Trophoblast cell (in vitro differentiated cells and primary cell): ENCODE measurements at regions not wholly inside any gene's neighbourhood (a gene's known extent, or its start where the extent isn't known, plus 50 kb on each side); places are given as distances from the start of the nearest gene placed in this dataset.

ENCODE experiments used
- DNase-seq, 2 donors: peaks; one replicate each; pipeline ENCODE4 v3.0.0-alpha.2; 2016
- H2AFZ ChIP-seq: 2 replicates; pipeline ENCODE4 v1.6.1; 2013; ENCODE audit warnings: low read length, moderate library complexity, mild to moderate bottlenecking; ENCODE audit not compliant: insufficient read depth, poor library complexity
- H2AK5ac ChIP-seq: 2 replicates; pipeline ENCODE4 v1.6.1; 2013; ENCODE audit warnings: mild to moderate bottlenecking, low read length
- H2BK120ac ChIP-seq: 2 replicates; pipeline ENCODE4 v1.6.1; 2013; ENCODE audit warnings: low read length, mild to moderate bottlenecking, moderate library complexity; ENCODE audit not compliant: insufficient read depth, poor library complexity
- H2BK12ac ChIP-seq: 2 replicates; pipeline ENCODE4 v1.6.1; 2013; ENCODE audit warnings: mild to moderate bottlenecking, low read length, moderate library complexity
- H2BK5ac ChIP-seq: 2 replicates; pipeline ENCODE4 v1.6.1; 2013; ENCODE audit warnings: low read length, low read depth, moderate library complexity, mild to moderate bottlenecking; ENCODE audit not compliant: poor library complexity
- H3K14ac ChIP-seq: 2 replicates; pipeline ENCODE4 v1.6.1; 2013; ENCODE audit warnings: mild to moderate bottlenecking, low read length
- H3K18ac ChIP-seq: 2 replicates; pipeline ENCODE4 v1.6.1; 2013; ENCODE audit warnings: mild to moderate bottlenecking, low read length
- H3K23ac ChIP-seq: 2 replicates; pipeline ENCODE4 v1.6.1; 2013; ENCODE audit warnings: low read length
- H3K27ac ChIP-seq: 2 replicates; pipeline ENCODE4 v1.5.1; 2013; ENCODE audit warnings: low read depth, mild to moderate bottlenecking, inconsistent platforms, low read length, moderate library complexity
- H3K27me3 ChIP-seq: 2 replicates; pipeline ENCODE4 v1.6.1; 2013; ENCODE audit warnings: inconsistent platforms, mild to moderate bottlenecking, low read length, moderate library complexity; ENCODE audit not compliant: insufficient read depth
- H3K36me3 ChIP-seq, 2 experiments: 1 replicate in 1 of 2; 2 replicates in 1 of 2; pipeline ENCODE4 v1.6.1; 2013; ENCODE audit warnings: low read length in 2 of 2, mild to moderate bottlenecking in 2 of 2, moderate library complexity in 1 of 2; ENCODE audit not compliant: insufficient read depth in 2 of 2, control insufficient read depth in 1 of 2
- H3K4ac ChIP-seq: 2 replicates; pipeline ENCODE4 v1.6.1; 2013; ENCODE audit warnings: low read depth, mild to moderate bottlenecking, low read length, moderate library complexity
- H3K4me1 ChIP-seq, 2 experiments: 1 replicate in 1 of 2; 2 replicates in 1 of 2; pipeline ENCODE4 v1.6.1; 2013; ENCODE audit warnings: low read length in 2 of 2, mild to moderate bottlenecking in 2 of 2, moderate library complexity in 1 of 2; ENCODE audit not compliant: insufficient read depth in 2 of 2, control insufficient read depth in 1 of 2
- H3K4me2 ChIP-seq: 2 replicates; pipeline ENCODE4 v1.6.1; 2013; ENCODE audit warnings: inconsistent platforms, mild to moderate bottlenecking, low read length, moderate library complexity
- H3K4me3 ChIP-seq: 2 replicates; pipeline ENCODE4 v1.5.1; 2013; ENCODE audit warnings: mild to moderate bottlenecking, low read depth, low read length, inconsistent platforms
- H3K79me1 ChIP-seq: one replicate; pipeline ENCODE4 v1.6.1; 2013; ENCODE audit warnings: low read length
- H3K79me2 ChIP-seq: 2 replicates; pipeline ENCODE4 v1.6.1; 2013; ENCODE audit warnings: low read length, mild to moderate bottlenecking; ENCODE audit not compliant: control insufficient read depth, insufficient read depth, poor library complexity
- H3K9ac ChIP-seq: 2 replicates; pipeline ENCODE4 v1.6.1; 2013; ENCODE audit warnings: mild to moderate bottlenecking, low read length
- H3K9me3 ChIP-seq: 2 replicates; pipeline ENCODE4 v1.6.1; 2013; ENCODE audit warnings: low read depth, mild to moderate bottlenecking, control low read depth, inconsistent platforms, low read length; ENCODE audit not compliant: insufficient read depth
- H4K12ac ChIP-seq: 2 replicates; pipeline ENCODE4 v1.6.1; 2013; ENCODE audit warnings: low read depth, mild to moderate bottlenecking, low read length, moderate library complexity
- H4K8ac ChIP-seq: 2 replicates; pipeline ENCODE4 v1.6.1; 2013; ENCODE audit warnings: low read depth, mild to moderate bottlenecking, low read length, moderate library complexity
- H4K91ac ChIP-seq: one replicate; pipeline ENCODE4 v1.6.1; 2013; ENCODE audit warnings: low read depth, mild to moderate bottlenecking, low read length, moderate library complexity
- WGBS: extraction: QIAGEN DNeasy Blood & Tissue Kit; methylation state at CpG from one replicate; pipeline ENCODE4 v1.1.7; 2013; ENCODE audit warnings: missing lambda C conversion rate; ENCODE audit not compliant: insufficient read length, insufficient coverage; ENCODE audit errors: extremely low coverage; 5-methylcytosine and 5-hydroxymethylcytosine counted together

DNA sequence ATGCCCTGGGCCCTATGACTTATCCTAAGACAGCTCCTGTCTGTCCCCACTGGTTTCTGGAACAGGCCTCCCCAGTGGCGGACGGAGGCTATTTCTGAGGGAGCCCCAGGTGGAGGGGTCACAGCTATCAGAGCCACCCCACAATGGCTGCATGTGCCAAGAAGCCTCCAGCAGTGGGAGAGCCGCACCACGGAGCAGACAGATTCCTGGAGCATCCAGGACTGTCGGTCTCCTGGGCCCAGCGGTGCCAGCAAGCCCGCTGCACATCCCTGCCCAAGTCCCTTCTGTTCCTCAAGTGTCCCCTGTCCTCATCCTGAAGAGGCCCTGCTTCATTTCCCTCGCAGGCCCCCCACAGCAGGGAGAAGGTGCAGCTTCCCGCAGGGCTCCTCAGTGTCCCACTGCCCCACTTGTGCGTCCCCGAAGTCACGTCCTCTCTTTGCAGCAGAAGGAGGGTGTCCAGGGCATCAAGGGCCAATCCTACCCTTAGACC lies 193.0 kb upstream of the SHH start:
- Histone ChIP-seq H3K4me2 (no peak overlapping the region), H3K14ac (no peak overlapping the region), H3K9ac (no peak overlapping the region), H3K36me3 (no peaks in the 10 kb centered on the region), H3K27ac (no peak overlapping the region), H2BK5ac (no peak overlapping the region), H4K8ac (no peak overlapping the region), H2AFZ (no peak overlapping the region), H4K12ac (no peak overlapping the region), H3K9me3 (peaks cover 1% of the 10 kb centered on the region), H2BK12ac (no peak overlapping the region), H3K4me3 (no peak overlapping the region), H3K18ac (no peak overlapping the region), H3K79me2 (no peaks in the 10 kb centered on the region), H4K91ac (no peak overlapping the region), H3K23ac (no peak overlapping the region), H3K27me3 (no peaks in the 10 kb centered on the region), H3K4me1 (no peaks in the 10 kb centered on the region), H3K4ac (no peak overlapping the region), H2AK5ac (no peak overlapping the region), H3K79me1 (no peaks in the 10 kb centered on the region), H2BK120ac (no peak overlapping the region)
- DNase-seq = no peak
- WGBS = no CpG with 5 or more reads among the region's 12 CpGs

DNA sequence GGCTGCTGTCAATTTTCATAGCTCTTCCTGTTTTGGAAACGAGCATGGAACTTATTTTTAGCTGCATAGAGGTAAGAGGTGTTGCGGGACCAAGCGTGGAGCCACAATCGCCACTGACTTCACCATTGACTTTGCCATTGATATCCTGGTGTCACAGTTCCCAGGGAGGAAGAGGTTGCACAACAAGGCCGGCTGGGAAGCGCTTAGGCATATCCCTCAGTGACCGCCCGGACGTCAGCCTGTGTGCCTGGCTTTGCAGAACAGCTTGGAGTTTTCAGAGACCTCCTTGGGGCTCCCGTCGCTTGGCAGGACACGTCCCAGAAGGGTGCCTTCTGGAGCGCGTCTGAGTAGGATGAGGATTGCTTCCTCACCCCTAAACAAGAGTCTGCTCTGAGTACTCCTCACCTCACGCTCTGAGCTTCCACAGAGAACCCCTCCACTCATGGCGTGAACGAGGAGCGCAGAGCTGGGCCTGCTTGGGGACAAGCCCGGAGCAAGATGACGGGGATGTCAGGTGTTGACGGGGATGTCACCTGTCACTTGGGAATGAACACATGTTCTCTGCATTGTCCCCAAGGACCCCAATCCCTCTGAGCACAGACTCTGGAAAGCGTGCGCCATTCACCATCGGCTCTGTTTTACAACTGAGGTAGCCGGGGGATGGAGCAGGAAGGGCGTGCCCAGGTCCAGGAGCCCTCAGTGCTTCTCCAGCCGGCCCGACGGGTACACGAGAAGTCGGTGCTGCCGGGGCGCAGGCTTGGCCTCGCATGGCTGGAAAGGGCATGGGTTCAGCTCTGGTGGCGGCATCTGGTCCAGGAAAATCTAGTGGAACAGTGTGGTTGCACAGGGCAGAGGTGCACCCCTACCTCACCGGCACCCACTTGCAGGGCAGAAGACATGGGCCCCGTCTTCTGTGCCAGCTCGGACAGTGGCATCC lies 192.3 kb upstream of the SHH start:
- Histone ChIP-seq H3K9ac (no peak overlapping the region), H3K79me1 (no peaks in the 10 kb centered on the region), H3K4ac (no peak overlapping the region), H3K18ac (no peak overlapping the region), H3K27ac (no peak overlapping the region), H3K23ac (no peak overlapping the region), H3K4me3 (no peak overlapping the region), H2BK5ac (no peak overlapping the region), H3K14ac (no peak overlapping the region), H2AFZ (no peak overlapping the region), H3K27me3 (no peaks in the 10 kb centered on the region), H3K4me1 (no peaks in the 10 kb centered on the region), H4K12ac (no peak overlapping the region), H3K79me2 (no peaks in the 10 kb centered on the region), H4K8ac (no peak overlapping the region), H4K91ac (no peak overlapping the region), H2BK12ac (no peak overlapping the region), H2BK120ac (no peak overlapping the region), H2AK5ac (no peak overlapping the region), H3K36me3 (no peaks in the 10 kb centered on the region), H3K4me2 (no peak overlapping the region), H3K9me3 (peaks cover 1% of the 10 kb centered on the region)
- DNase-seq = no peak
- no CpG with 5 or more reads among the region's 38 CpGs for WGBS

DNA sequence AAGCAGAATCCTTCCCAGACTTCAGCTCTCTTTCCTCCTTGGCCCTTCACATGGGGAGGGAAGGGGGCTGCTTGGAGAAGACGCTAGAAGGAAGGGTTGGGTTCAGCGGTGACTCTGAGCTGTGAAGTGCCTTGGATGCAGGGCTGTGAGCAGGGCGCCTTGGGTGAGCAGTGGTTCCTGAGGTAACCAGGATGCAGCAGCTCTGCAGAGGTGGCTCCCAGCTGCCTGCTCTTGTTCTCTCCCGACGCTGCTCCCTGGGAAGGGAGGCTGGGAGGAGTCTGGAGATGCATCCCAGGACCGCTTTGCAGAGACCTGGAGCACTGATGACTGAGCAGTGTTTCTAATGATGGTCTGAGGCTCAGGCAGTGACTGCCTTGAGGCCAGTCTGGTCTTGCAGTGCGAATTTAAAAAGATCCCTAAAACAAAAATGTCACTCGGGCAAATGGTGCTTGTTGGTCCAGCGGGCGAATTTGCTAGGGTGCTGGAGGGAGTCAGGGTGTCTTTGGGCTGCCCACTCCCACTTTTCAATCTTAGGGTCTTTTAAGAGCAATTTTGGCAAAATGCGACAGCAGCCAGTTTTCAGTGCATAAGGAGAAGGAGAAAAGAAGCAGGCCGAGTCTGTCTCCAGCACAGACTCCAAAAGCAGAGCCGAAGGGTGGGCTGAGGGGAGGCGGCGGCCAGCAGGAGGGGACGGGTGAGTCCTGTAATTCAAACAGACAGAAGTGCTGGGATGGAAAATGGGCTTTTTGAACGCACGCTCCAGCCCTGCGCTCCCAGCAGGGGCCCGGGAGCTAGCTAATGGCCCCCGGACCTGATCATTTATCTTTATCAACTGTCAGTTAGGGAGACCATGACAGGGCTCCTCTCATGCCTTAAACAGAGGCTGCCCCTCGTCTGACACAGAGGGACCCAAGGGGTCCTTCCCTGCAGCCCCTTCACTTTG lies 191.2 kb upstream of the SHH start:
- H2BK120ac ChIP-seq = no peak overlapping the region
- no peak overlapping the region for H2AK5ac ChIP-seq
- no CpG with 5 or more reads among the region's 22 CpGs for WGBS
- H3K79me2 ChIP-seq = no peaks in the 10 kb centered on the region
- no peak overlapping the region for H2BK5ac ChIP-seq
- no peak overlapping the region for H4K91ac ChIP-seq
- peaks cover 1% of the 10 kb centered on the region for H3K9me3 ChIP-seq
- H3K27me3 ChIP-seq = no peaks in the 10 kb centered on the region
- no peaks in the 10 kb centered on the region for H3K79me1 ChIP-seq
- no peak overlapping the region for H2AFZ ChIP-seq
- H3K18ac ChIP-seq = no peak overlapping the region
- no peak overlapping the region for H3K23ac ChIP-seq
- no peak overlapping the region for H3K9ac ChIP-seq
- no peak for DNase-seq
- H4K12ac ChIP-seq = no peak overlapping the region
- no peak overlapping the region for H3K4me2 ChIP-seq
- no peak overlapping the region for H3K4me3 ChIP-seq
- H4K8ac ChIP-seq = no peak overlapping the region
- no peaks in the 10 kb centered on the region for H3K4me1 ChIP-seq
- no peaks in the 10 kb centered on the region for H3K36me3 ChIP-seq
- no peak overlapping the region for H2BK12ac ChIP-seq
- H3K27ac ChIP-seq = no peak overlapping the region
- H3K4ac ChIP-seq = no peak overlapping the region
- no peak overlapping the region for H3K14ac ChIP-seq

DNA sequence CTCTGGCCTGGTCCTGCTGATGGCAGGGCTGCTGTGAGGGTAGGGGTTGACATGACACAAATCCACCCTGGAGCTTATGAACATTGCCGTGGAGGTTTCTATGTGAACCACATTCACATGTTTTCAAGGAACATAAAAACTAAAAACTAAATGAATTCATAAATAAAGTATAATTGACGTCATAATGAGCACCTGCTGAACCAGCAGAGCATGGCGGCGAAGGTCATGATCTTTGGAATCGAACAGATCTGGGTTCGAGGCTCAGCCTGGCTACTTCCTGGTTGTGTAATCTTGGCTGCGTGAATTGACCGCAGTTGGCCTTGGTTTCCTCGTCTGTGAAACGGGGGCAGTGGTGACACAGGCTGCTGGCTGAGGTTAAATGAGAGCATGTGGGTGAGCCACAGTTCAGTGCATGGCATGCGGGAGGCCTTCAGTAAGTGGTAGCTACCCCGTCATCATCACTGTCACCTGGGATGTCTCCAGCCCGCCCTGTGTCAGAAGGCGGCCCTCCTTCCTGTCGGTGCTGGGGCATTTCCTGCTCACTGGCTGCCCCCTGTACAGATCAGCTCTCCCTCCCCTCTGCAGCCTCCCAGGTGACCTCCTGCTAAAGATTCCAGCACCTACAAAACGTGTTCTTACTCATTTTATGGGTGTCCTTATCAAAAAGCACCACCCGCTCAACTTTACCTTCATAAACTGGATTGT lies 190.3 kb upstream of the SHH start:
- H2AFZ ChIP-seq = no peak overlapping the region
- H3K4me3 ChIP-seq = no peak overlapping the region
- H3K79me2 ChIP-seq = no peaks in the 10 kb centered on the region
- no peak overlapping the region for H3K27ac ChIP-seq
- DNase-seq = no peak
- peaks cover 1% of the 10 kb centered on the region for H3K9me3 ChIP-seq
- no peak overlapping the region for H3K9ac ChIP-seq
- no peak overlapping the region for H2BK12ac ChIP-seq
- no peaks in the 10 kb centered on the region for H3K27me3 ChIP-seq
- no peak overlapping the region for H4K12ac ChIP-seq
- no peak overlapping the region for H4K91ac ChIP-seq
- no peak overlapping the region for H3K14ac ChIP-seq
- no peak overlapping the region for H3K23ac ChIP-seq
- no CpG with 5 or more reads among the region's 17 CpGs for WGBS
- no peak overlapping the region for H2BK120ac ChIP-seq
- no peaks in the 10 kb centered on the region for H3K36me3 ChIP-seq
- H3K4me2 ChIP-seq = no peak overlapping the region
- H2AK5ac ChIP-seq = no peak overlapping the region
- H4K8ac ChIP-seq = no peak overlapping the region
- H3K18ac ChIP-seq = no peak overlapping the region
- H2BK5ac ChIP-seq = no peak overlapping the region
- no peaks in the 10 kb centered on the region for H3K79me1 ChIP-seq
- H3K4me1 ChIP-seq = no peaks in the 10 kb centered on the region
- H3K4ac ChIP-seq = no peak overlapping the region
